KOPT-K1 (cell line): ENCODE measurements at regions not wholly inside any gene's neighbourhood (a gene's known extent, or its start where the extent isn't known, plus 50 kb on each side); places are given as distances from the start of the nearest gene placed in this dataset.

Experiments used
- H3K27ac ChIP-seq: fragments of 200-600 bp; sonication (generic); 2 replicates; pipeline ENCODE4 v1.5.1; 2016; ENCODE audit warnings: antibody characterized with exemption, mild to moderate bottlenecking, low read depth, low read length; ENCODE audit not compliant: poor library complexity, severe bottlenecking
- H3K36me3 ChIP-seq: fragments of 200-600 bp; sonication (generic); 2 replicates; pipeline ENCODE4 v1.5.1; 2017; ENCODE audit warnings: antibody characterized with exemption, mild to moderate bottlenecking, low read length, moderate library complexity; ENCODE audit not compliant: insufficient read depth
- H3K9me3 ChIP-seq: fragments of 200-600 bp; sonication (generic); 2 replicates; pipeline ENCODE4 v1.5.1; 2017; ENCODE audit warnings: antibody characterized with exemption, low read length, mild to moderate bottlenecking; ENCODE audit not compliant: insufficient read depth, poor library complexity, severe bottlenecking

GRCh38 chr2:8004250-8004681 is 677.6 kb upstream of the ID2 start:
- no peak overlapping the region for H3K27ac ChIP-seq
- H3K9me3 ChIP-seq = no peaks in the 10 kb centered on the region
- no peaks in the 10 kb centered on the region for H3K36me3 ChIP-seq

GRCh38 chr2:8006181-8006580 is 675.7 kb upstream of the ID2 start:
- Histone ChIP-seq H3K27ac (no peak overlapping the region), H3K36me3 (no peaks in the 10 kb centered on the region), H3K9me3 (no peaks in the 10 kb centered on the region)

GRCh38 chr2:8006626-8007025 is 675.2 kb upstream of the ID2 start:
- Histone ChIP-seq H3K9me3 (no peaks in the 10 kb centered on the region), H3K36me3 (no peaks in the 10 kb centered on the region), H3K27ac (no peak overlapping the region)

DNA sequence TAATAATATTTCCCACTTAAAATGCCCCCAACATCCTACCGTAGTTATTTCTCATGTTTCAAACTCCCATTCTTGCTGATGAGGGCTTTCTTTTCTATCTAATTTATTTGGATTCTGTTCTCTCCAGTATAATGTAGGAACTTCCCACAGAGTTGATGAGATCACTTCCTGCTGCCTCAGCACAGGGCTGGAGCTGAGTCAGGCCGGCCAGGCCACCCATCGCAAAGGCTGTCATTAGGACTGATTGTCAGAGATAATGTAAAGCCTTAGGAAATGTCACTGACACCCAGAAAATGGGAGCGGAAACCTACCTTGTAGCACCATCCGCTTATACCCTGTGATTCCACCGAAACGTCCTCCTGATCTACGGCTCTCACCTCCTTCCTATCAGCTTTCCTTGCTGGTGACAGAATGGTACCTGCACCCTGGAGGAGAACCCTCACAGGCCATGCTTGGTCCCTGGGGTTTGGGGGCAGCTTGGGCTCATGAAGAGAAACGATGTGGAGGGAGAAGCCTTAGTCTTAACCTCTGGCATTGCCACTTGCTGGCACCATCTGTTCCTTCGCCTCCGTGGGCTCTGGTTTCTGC is 672.8 kb upstream of the ID2 start:
- H3K27ac ChIP-seq = no peak overlapping the region
- no peaks in the 10 kb centered on the region for H3K36me3 ChIP-seq
- H3K9me3 ChIP-seq = no peaks in the 10 kb centered on the region

DNA sequence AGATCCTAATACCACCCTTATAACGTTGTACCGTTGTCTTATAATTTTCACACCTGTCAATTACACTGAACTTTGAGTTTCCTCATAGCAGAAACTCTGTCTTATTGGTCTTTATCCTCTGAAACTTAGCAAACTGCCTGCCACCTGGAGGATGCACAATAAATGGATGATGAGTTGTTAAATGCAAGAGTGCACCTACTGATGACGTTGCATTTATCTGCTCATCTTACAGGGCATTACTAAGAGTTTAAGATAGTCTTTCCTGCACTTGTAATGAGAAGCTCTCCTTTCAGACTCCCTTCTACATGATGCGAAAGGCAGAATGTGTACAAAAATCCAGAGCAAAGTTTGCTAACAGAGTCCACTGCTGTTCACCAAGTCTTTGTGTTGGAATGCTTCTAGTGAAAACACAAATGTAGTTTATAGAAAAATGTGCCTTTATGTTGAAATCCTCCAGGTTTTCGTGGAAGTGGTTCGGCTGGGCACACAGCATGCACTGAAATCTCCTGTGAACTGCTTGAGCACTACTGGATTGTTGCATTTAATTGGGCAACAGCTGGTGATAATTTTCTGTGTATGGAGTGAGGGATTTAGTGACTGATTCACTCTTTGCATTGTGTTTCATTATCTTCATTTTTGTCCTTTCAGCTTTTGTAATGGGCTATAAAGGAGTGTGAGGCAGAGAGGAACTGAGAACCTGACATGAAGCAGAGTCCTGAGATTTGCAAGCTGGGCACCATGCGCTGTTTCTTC is 665.8 kb upstream of the ID2 start:
- Histone ChIP-seq H3K9me3 (no peaks in the 10 kb centered on the region), H3K27ac (no peak overlapping the region), H3K36me3 (no peaks in the 10 kb centered on the region)

- Histone ChIP-seq H3K36me3 (no peaks in the 10 kb centered on the region), H3K9me3 (no peaks in the 10 kb centered on the region), H3K27ac (no peak overlapping the region)
These were observed 665.2 kb upstream of the ID2 start for GRCh38 chr2:8016688-8017087.

DNA sequence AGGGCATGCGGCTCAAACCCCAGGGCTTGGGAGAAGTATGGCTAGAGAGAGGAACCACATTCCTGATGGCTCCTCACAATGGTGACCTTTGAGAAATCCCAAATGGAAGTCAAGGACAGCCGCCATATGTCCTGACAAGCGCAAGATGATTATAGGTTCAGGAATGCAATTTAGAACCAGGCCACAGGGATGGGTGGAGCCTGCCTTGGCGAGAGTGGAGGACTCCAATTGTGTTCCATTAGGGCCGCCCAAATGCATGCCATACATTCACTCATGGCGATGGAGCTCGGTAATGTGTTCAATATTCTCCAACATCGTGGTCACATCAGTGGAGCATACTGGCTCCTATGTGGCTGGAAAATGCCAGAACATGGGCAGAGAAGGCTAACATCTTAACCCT is 662.9 kb upstream of the ID2 start:
- Histone ChIP-seq H3K27ac (no peak overlapping the region), H3K9me3 (peaks cover 5% of the 10 kb centered on the region), H3K36me3 (no peaks in the 10 kb centered on the region)

GRCh38 chr2:8019934-8020333 is 661.9 kb upstream of the ID2 start:
- H3K27ac ChIP-seq = no peak overlapping the region
- no peaks in the 10 kb centered on the region for H3K36me3 ChIP-seq
- H3K9me3 ChIP-seq = peaks cover 5% of the 10 kb centered on the region

DNA sequence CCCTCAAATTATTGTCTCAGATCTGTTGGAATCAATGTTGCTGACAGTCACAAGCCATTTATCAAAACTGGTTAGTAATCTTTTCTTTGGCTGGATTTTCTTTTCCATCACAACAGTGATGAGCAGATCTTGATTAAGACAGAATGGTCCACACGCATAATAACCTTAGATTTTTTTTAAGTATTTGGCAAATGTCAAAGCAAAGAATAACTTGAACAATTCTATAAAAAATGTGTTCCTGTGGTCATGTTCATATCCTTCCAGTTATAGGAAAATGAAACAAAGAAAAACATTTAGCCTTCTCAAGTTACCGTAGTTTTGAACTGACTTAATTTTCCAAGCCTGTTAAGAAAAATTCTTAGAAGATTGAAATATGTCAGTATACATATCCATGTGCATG is 659.9 kb upstream of the ID2 start:
- Histone ChIP-seq H3K9me3 (peaks cover 5% of the 10 kb centered on the region), H3K27ac (no peak overlapping the region), H3K36me3 (no peaks in the 10 kb centered on the region)

DNA sequence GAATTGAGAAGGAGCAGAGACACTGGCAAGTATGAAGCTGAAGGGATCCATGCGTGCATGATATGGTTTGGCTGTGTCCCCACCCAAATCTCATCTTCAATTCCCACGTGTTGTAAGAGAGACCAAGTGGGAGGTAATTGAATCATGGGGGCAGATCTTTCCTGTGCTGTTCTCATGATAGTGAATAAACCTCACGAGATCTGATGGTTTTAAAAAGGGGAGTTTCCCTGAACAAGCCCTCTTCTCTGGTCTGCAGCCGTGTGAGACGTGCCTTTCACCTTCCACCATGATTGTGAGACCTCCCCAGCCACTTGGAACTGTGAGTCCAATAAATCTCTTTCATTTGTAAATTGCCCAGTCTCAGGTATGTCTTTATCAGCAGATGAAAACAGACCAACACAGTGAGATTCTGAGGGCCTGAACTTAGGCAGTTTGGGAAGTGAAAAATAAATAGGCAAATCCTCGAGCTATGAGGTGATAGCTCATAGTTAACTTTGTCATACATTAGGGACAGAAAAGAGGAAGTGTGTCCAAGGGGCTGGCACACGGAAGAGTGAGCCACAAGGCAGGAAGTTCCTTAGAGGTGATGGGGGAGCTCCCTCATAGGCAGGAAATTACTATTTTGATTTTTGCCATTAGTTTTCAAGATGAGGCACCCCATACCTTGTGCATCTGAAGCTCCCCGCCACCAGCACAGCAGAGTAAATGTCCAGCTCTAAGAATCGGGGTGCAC is 658.8 kb upstream of the ID2 start:
- H3K36me3 ChIP-seq = no peaks in the 10 kb centered on the region
- no peak overlapping the region for H3K27ac ChIP-seq
- H3K9me3 ChIP-seq = peaks cover 5% of the 10 kb centered on the region

DNA sequence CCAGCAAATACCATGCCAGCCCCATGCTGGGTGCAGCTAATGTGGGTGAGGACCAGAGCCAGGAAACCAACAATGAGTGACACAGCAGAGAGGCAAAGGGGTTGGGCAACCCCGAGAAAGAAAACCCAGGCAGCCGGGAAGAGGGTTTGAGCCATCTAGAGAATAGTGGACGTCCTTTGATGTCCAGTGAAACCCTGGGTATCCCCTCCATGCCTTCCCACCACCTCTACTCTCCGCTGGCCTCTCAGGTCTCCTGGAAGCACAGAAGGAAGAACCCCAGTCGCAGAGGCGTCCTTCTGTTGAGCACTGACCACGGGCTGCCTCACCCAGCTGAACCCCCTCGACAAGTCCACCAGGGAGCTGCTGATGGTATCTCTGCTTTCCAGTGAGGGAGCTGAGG is 657.4 kb upstream of the ID2 start:
- Histone ChIP-seq H3K36me3 (no peaks in the 10 kb centered on the region), H3K27ac (no peak overlapping the region), H3K9me3 (peaks cover 5% of the 10 kb centered on the region)

DNA sequence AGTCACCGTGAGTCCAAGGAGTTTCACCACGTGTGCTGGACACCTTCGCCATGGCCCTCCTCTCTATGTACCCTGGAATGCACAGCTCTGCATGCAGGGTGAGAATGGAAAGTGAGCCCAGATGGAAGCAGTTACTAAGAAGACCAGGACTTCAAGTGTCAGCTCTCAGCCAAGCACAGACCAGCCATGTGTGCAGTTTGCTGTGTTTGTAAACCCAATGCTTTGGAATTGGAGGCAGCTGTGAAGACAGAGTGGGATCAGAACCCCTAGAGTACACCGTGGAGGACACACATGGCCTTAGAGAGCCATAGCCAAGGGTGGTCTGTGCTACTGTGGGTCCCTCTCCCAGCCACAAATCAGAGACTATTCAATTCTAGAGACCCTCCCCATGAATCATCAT is 655.5 kb upstream of the ID2 start:
- peaks cover 5% of the 10 kb centered on the region for H3K9me3 ChIP-seq
- no peaks in the 10 kb centered on the region for H3K36me3 ChIP-seq
- H3K27ac ChIP-seq = no peak overlapping the region

DNA sequence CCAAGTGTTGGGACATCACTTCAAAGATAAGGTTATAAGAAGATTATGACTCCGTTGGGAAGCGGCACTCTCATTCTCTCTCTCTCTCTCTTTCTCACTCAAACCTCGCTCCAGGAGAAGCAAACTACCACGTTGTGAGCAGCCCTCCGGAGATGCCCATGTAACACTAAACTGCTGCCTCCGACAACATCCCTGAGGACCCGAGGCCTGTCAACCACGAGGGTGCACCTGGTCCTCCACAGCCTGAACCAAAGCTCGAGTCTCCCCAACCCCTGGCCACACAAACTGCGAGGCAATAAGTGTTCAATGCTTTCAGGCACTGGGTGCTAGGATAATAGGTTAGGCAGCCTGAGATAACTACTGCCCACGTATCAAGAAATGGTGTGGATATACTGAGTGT is 654.5 kb upstream of the ID2 start:
- Histone ChIP-seq H3K9me3 (peaks cover 5% of the 10 kb centered on the region), H3K36me3 (no peaks in the 10 kb centered on the region), H3K27ac (no peak overlapping the region)

GRCh38 chr2:8028036-8028435 is 653.8 kb upstream of the ID2 start:
- peaks cover 3% of the 10 kb centered on the region for H3K9me3 ChIP-seq
- H3K36me3 ChIP-seq = no peaks in the 10 kb centered on the region
- H3K27ac ChIP-seq = no peak overlapping the region

- H3K36me3 ChIP-seq = no peaks in the 10 kb centered on the region
- H3K27ac ChIP-seq = no peak overlapping the region
- no peaks in the 10 kb centered on the region for H3K9me3 ChIP-seq
These were observed 653.4 kb upstream of the ID2 start for GRCh38 chr2:8028436-8028835.
